NCI-H2081 treated with DMSO at 0.1 percent for 48 hours (cell line): ENCODE measurements at regions not wholly inside any gene's neighbourhood (a gene's known extent, or its start where the extent isn't known, plus 50 kb on each side); places are given as distances from the start of the nearest gene placed in this dataset.
"Not testable (repeated sequence)": the region's sequence is repeated elsewhere in the genome, so short reads cannot be mapped to it uniquely, and the experiment has no call there.

Experiments used
- DNase-seq: peaks from one replicate; lab custom pipeline; 2025; lab: John Stamatoyannopoulos, UW

GRCh38 chr1:79224537-79224936 is 218.0 kb upstream of the ADGRL4 start:
- no peak for DNase-seq

GRCh38 chr1:79220509-79220908 is 214.0 kb upstream of the ADGRL4 start:
- no peak for DNase-seq

DNA sequence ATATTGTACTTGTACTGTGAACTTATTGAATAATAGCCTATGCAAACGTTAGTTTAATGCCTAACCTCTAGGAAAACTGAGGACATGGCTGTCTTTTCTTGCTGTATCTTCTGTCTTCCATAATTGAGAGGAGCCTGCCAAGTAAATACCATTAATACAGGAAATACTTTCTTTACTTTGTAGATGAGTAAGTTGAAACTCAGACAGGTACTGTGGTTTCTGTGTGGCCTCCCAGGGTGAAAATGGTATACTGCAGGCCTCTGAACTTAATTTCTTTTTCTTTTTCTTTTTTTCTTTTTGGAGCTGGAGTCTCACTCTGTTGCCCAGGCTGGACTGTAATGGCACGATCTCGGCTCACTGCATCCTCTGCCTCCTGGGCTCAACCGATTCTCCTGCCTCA is 208.8 kb upstream of the ADGRL4 start:
- DNase-seq = no peak

DNA sequence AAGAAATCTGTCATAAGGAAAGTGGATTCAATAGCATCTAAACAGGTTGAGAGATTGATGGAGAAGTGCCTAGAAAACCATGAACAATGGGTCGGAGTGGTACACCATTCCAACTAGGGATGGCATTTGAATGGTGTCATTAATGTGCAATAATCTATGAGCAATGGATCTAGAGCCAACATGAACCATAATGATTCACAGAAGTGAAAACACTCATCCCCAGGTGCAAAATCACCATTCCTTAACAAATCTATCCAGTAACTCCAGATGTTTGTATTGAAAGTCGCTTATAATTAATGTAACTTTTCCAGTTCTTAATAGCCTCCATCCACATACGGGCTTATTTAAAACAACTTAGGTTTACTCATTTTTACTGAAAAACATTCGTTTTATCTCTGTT is 201.3 kb upstream of the ADGRL4 start:
- DNase-seq = no peak

- no peak for DNase-seq
Measured at GRCh38 chr1:79207331-79207730, 200.8 kb upstream of the ADGRL4 start.

GRCh38 chr1:79204779-79205479 is 198.4 kb upstream of the ADGRL4 start:
- no peak for DNase-seq

GRCh38 chr1:79198832-79199231 is 192.3 kb upstream of the ADGRL4 start:
- no peak for DNase-seq

DNA sequence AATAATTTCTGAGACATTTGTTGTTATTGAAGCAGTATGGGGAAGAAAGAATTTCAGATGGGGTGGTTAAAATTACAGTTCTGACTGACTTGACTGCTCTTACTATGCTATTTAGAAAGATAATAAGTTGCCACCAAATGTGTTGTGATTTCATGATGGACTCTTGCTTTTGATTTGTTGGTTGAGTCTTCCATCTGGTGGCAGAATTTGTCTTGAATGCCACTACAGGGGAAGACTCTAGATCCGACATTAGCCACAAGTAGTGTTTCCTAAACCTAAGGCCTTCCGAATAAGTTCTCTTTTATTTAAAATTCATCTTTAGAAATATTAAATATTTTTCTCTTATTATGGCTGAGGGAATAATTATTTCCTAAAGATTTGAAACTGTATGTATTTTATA is 190.9 kb upstream of the ADGRL4 start:
- DNase-seq = no peak

GRCh38 chr1:79196211-79196610 is 189.7 kb upstream of the ADGRL4 start:
- no peak for DNase-seq

DNA sequence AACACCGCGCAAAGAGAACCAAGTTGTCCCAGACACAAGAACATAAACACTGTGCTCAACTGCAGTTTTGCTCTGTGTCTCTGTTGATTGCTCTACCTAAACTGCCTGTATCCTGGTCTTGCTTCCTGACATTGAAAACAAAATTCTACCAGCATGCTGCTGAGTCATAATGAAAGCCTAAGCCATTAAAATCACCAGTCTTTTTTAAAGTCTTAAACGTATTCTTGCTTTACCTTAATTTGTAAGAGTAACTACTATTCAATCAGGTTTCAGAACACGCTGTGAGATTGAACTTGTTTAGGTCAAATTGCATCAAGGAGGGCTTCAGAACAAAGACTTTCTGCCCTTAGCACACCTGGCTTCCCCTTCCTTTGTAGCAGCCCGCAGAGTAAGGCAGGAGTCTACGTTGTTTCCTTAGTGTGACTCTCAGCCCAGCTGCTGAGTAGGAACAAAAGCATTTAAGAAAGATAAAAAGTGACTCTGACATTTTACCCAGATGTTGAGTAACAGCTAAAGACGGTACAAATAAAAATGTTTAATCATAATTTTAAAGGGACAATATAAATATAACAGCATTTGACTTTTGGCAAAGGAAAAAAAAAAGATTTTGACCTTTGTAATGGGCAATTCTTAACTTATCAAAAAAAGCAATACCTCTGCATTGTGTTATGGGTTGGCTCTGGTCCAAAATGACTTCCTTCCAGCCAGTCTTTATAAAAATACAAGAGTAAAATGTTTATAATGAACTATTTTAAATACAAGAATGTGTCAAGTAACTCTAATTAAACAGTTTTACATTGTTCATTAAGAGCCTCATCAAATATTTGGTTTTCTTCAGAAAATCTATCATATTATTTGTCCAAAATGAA is 186.9 kb upstream of the ADGRL4 start:
- DNase-seq = no peak

- no peak for DNase-seq
Measured at GRCh38 chr1:79190074-79190473, 183.5 kb upstream of the ADGRL4 start.

- no peak for DNase-seq
Measured at GRCh38 chr1:79188337-79188736, 181.8 kb upstream of the ADGRL4 start.

GRCh38 chr1:79186260-79186659 is 179.7 kb upstream of the ADGRL4 start:
- DNase-seq = no peak

- no peak for DNase-seq
Measured at GRCh38 chr1:79177844-79178243, 171.3 kb upstream of the ADGRL4 start.

GRCh38 chr1:79161077-79161476 is 154.5 kb upstream of the ADGRL4 start:
- DNase-seq = no peak

GRCh38 chr1:79155991-79156390 is 149.5 kb upstream of the ADGRL4 start:
- no peak for DNase-seq

GRCh38 chr1:79151006-79151796 is 144.7 kb upstream of the ADGRL4 start:
- DNase-seq = no peak

DNA sequence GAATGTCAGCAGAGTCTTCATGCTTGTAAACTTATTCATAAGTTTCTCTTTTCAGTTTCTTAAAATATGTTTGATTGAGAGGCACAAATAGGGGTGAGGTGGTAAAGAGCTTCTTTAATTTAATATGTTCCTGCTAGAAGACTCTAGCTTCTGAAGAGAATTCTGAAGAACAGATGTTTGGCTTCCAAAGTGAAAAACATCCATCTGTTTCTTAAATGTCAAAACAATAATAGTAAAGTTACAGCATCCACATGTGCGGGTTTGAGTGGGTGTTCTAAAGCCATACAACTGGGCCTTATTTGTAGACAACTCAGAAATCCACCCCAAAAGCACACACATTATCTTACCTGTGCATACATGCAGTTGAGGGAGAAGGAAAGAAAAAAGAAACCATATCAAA is 144.0 kb upstream of the ADGRL4 start:
- DNase-seq = no peak

DNA sequence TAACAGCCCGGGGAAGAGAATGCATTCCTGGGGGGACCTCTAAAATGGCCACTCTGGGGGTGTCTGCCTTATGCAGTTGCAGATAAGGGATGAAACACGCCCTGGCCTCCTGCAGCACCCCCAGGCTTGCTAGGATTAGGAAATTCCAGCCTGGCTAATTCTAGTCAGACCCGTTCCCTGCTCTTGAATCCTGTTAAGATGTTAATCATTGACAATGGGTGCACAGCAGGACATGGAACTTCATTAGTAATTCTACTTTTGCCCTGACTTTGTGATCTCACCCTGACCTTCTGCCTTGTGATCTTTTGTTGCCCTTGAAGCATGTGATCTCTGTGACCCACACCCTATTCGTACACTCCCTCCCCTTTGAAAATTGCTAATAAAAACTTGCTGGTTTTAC is 131.7 kb upstream of the ADGRL4 start:
- DNase-seq = not testable (repeated sequence)

- DNase-seq = no peak
Measured at GRCh38 chr1:79133774-79134364, 127.3 kb upstream of the ADGRL4 start.

DNA sequence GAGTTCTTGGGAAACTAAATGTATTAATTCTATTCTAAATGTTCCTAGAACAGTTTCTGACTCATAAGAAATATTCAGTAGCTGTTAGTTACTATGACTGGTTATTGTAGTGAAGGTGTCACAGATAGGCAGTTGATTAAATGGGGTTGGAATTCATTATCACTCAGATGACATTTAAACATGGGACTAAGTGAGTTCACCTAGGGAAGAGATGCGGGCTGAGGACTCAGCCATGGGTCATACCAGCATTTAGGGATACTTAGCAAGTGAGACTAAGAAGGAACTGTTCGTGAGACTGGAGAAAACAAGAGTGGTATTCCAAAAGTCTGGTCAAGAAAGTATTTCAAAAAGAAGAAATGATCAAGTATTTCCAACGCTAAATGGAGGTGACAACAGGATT is 125.1 kb upstream of the ADGRL4 start:
- no peak for DNase-seq

- no peak for DNase-seq
Measured at GRCh38 chr1:79129914-79130313, 123.4 kb upstream of the ADGRL4 start.
